ENCODE measurements at regions not wholly inside any gene's neighbourhood (a gene's known extent, or its start where the extent isn't known, plus 50 kb on each side); places are given as distances from the start of the nearest gene placed in this dataset.

DNA sequence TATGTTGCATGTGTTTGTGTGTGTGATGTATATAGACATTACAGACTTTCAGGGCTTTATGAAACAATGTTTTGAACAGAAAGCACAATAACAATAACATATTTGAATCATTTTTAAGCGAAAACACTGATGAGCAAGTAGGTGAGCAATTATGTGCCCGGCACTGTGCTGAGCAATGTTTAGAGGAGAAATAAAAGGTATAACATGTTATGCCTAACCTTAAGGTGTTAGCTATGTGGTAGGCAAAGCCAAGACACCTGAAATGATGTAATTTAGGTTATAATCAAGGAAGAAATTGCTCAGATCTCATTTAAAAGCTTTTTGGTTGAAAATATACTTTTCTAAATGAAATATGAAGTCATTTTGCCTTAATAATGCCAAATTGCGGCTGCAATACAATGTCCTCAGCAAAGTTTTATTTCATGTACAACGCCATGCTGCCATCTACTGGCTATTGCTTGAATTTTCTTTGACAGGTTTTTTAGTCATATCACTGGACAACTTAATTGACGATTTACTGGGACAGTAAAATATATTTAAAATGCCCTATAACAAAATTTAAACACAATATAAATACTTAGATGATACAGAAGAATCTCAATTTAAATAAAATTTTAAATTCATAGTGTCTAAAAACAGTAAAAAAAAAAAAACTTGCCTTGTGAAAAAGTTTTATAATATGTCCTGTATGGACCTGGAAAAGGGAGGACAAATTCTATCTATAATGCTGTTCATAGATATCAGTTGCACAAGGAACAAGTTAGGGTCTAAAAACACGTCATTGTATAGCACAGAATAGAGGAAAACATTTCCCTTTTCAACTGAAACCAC, 131.1 kb upstream of the CDK1 start:
- TF ChIP-seq, protein P1, sequence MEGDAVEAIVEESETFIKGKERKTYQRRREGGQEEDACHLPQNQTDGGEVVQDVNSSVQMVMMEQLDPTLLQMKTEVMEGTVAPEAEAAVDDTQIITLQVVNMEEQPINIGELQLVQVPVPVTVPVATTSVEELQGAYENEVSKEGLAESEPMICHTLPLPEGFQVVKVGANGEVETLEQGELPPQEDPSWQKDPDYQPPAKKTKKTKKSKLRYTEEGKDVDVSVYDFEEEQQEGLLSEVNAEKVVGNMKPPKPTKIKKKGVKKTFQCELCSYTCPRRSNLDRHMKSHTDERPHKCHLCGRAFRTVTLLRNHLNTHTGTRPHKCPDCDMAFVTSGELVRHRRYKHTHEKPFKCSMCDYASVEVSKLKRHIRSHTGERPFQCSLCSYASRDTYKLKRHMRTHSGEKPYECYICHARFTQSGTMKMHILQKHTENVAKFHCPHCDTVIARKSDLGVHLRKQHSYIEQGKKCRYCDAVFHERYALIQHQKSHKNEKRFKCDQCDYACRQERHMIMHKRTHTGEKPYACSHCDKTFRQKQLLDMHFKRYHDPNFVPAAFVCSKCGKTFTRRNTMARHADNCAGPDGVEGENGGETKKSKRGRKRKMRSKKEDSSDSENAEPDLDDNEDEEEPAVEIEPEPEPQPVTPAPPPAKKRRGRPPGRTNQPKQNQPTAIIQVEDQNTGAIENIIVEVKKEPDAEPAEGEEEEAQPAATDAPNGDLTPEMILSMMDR (IDR thresholded peaks at IDR 0.05): peak; percentile 71 to 81 (median 80)
- no peak for TF ChIP-seq POLR2A (IDR thresholded peaks at IDR 0.05; ENCODE audit: low read depth)
- no peak for TF ChIP-seq EP300 (IDR thresholded peaks at IDR 0.05)

All from esophagus muscularis mucosa (tissue), 4 donors.